ENCODE measurements at regions not wholly inside any gene's neighbourhood (a gene's known extent, or its start where the extent isn't known, plus 50 kb on each side); places are given as distances from the start of the nearest gene placed in this dataset.

GRCh38 chr14:31977001-31977556 lies 100.0 kb upstream of the ARHGAP5 start:
- no peak for TF ChIP-seq CTCF (IDR thresholded peaks at IDR 0.05)
- no peak for TF ChIP-seq POLR2A (IDR thresholded peaks at IDR 0.05)

Data from heart left ventricle (tissue), 13 donors.